ENCODE measurements at regions not wholly inside any gene's neighbourhood (a gene's known extent, or its start where the extent isn't known, plus 50 kb on each side); places are given as distances from the start of the nearest gene placed in this dataset.

DNA sequence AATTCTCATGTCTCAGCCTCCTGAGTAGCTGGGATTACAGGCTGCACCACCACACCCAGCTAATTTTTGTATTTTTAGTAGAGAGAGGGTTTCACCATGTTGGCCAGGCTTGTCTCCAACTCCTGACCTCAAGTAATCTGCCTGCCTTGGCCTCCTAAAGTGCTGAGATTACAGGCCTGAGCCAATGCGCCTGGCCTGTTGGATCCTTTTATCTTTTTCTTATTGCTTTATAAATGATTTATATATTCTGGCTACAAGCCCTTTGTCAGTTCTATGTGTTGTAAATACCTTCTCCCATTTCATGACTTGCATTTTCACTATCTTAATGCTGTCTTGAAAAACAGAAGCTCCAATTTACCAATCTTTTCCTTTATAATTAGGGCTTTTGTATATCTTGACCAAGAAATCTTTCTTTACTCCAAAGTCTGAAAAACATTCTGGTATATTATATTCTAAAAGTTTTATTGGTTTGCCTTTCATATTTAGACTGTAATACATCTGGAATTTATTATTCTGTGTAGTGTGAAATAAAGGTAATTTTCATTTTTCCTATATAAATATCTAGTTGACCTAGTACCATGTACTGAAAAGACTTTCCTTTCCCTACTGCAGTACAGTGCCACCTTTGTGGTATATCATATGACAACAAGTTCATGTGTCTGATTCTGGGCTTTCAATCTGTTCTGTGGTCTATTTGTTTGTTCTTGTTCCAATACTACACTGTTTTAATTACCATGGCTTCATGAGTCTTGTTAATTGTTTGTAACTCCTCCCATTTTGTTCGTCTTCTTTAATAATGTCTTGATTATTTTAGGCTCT is 52.9 kb upstream of the RNU6-1 start:
- DNase-seq (ENCODE audit: extremely low read depth in 1 of 11, low read depth in 9 of 11, low spot score in 4 of 11) = no peak

DNA sequence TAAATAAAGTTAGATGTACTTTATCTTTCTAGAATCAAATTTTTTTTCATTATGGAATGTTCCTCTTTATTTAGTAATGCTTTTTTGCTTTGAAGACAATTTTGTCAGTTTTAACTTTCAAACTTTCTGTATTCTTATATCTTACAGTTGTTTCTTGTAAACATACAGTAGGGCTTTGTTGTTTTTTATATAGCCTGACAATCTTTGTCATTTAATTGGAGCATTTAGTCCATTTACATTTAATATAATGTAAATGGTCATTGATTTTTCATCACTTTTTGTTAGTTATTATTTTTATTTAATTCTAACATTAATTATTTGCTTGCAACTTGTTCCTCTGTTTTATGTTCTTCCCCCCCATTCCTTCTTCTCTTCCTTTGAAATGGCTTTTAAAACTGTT is 55.4 kb upstream of the RNU6-1 start:
- no peak for DNase-seq (ENCODE audit: extremely low read depth in 1 of 11, low read depth in 9 of 11, low spot score in 4 of 11)

DNA sequence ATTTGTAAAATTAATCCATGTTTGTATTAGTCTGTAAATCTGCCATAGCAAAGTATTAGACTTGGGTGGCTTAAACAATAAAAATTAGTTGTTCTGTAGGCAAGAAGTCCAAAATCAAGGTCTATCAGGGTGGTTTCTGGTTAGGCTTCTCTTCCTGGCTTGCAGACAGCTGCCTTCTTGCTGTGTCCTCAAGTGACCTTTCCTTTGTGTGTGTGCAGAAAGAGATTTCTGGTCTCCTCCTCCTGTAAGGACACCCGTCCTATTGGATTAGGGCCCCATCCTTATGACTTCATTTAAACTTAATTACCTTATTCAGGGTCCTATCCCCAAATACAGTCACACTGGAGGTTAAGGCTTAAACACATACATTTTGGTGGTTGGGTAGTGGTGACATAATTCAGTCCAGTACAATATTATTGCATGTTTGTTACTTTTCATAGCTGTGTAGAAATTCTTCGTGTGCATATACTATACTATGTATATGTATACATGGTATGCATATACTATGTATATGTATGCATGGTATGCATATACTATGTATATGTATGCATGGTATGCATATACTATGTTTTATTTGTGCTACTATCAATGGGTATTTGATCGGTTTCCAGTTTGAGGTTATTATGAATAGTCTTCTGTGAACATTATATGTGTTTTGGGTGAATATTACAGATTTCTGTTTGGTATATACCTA is 57.9 kb upstream of the RNU6-1 start:
- no peak for DNase-seq (ENCODE audit: extremely low read depth in 1 of 11, low read depth in 9 of 11, low spot score in 4 of 11)

DNA sequence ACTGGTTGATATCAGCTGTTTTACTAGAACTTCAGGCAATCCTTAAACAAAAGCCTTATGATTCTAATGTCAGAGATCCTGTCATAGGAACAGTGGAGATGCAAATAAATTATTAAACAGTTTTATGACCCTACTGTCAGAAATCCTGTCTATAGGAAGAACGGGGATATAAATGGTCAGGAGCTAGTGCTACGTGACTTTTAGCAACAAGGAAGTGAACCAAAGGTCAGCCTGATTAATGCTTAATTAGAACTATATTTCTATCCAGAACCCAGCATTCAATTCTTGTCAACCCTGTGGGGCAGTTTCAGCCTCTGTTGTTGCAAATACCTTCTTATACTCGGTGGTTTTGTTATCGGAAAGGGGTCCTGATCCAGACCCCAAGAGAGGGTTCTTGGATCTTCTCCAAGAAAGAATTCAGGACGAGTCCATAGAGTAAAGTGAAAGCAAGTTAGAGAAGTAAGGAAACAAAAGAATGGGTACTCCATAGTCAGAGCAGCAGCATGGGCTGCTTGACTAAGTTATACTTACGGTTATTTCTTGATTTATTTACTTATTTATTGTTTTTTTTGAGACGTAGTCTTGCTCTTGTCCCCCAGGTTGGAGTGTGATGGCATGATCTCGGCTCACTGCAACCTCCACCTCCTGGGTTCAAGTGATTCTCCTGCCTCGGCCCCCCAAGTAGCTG is 59.9 kb upstream of the RNU6-1 start:
- DNase-seq (ENCODE audit: extremely low read depth in 1 of 11, low read depth in 9 of 11, low spot score in 4 of 11) = no peak

DNA sequence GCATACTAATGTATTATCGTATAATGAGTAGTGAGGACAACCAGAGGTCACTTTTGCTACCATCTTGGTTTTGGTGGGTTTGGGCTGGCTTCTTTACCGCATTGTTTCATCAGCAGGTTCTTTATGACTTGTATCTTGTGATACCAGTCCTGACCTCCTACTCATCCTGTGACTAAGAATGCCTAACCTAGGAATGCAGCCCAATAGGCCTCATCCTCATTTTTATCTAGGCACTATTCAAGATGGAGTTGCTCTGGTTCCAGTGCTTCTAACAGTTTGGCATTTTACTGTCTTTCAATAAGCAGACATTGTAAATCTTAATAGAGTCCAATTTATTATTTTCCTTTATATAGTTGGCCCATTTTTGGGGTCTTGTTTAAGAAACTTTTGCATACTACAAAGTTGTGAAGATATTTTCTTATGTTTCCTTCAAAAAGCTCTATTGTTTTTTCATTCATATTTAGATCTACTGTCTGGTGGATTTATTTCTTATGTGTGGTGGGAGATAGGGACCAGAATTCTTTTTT is 60.8 kb upstream of the RNU6-1 start:
- DNase-seq (ENCODE audit: extremely low read depth in 1 of 11, low read depth in 9 of 11, low spot score in 4 of 11) = no peak

DNA sequence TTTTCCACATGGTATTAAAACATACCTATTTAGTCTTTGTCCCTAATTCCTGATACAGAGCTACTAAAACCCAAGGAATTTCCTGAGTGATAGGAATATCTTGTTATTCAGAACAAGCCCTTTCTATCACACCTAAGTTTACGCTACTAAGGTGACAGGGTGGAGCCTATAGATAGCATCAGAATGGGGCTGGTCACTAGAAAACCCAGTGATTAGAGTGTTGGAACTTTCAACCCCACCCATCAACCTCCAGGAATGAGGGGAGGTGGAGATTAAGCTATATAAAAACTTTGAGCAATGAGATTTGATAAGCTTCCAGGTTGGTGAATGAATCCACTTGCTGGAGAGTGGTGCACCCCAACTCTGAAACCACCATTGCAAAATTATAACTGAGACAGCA is 62.1 kb upstream of the RNU6-1 start:
- no peak for DNase-seq (ENCODE audit: extremely low read depth in 1 of 11, low read depth in 9 of 11, low spot score in 4 of 11)

DNA sequence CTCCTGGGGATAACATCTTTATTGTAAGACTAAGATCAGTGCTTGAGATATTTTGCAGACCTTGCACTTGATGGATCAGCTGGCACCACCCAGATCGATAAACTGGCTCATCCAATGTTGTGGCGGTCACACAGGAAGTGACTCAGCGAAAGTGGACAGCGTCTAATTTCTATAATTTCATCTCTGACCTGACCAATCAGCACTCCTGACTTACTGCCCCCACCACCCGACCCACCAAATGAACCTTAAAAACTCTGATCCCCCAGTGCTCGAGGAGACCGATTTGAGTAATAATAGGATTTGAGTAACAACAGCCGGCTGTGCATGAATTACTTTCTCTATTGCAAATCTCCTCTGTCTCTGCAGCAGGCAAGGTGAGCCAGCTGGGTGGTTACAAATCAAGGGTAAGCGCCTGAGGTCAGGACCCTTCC is 62.7 kb upstream of the RNU6-1 start:
- DNase-seq (ENCODE audit: extremely low read depth in 1 of 11, low read depth in 9 of 11, low spot score in 4 of 11) = no peak

DNA sequence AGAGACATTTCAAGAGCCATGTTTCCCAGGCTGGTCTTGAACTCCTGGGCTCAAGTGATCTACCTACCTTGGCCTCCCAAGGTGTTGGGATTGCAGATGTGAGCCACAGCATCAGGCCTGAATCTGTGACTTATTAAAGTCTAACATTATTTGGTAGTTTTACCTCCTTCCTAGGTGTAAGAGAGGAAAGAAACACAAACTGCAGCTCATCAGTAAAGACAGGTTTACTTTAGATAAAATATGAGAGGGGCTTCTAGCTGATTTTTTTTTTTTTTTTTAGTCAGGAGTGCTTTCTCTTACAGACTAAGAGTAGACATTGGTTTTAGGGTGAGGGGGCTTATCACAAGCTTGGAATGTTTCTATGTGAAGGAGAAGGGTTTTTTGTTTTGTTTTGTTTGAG is 63.9 kb upstream of the RNU6-1 start:
- DNase-seq (ENCODE audit: extremely low read depth in 1 of 11, low read depth in 9 of 11, low spot score in 4 of 11) = no peak

DNA sequence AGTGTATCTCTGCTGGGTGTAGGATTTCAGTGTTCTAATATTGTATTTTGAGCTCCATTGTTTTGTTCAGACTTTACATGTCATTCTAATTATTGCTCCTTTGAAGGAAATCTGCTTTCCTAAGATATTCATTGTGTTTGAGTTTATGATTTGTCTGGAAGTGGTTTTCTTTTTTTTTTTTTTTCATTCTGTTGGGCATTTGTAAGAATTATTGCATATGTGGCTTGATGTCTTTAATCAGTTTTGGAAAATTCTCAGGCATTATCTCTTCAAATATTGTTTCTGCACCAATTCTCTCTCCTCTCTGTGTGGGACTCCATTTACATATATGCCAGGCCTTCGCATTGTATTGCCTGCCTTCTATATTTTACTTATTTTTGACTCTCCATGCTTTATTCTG is 65.8 kb upstream of the RNU6-1 start:
- no peak for DNase-seq (ENCODE audit: extremely low read depth in 1 of 11, low read depth in 9 of 11, low spot score in 4 of 11)

DNA sequence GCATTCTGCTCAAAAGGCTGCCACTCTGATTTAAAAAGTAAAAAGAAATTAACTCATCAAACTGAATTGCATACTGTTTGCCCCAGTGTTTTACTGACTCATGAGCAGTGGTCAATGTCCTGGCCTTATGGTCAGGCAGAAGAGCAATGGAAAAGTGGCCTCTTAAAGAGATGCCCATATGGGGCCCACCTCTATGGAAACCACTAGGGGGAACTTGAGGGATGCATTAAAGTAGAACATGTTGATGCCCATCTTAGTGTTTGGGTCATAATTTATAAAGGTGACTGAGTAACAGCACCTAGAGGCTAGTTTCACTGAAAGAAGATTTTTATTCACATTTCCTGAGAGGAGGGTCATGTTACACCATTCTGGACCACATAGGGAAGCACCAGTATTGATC is 66.5 kb upstream of the RNU6-1 start:
- DNase-seq (ENCODE audit: extremely low read depth in 1 of 11, low read depth in 9 of 11, low spot score in 4 of 11) = no peak

DNA sequence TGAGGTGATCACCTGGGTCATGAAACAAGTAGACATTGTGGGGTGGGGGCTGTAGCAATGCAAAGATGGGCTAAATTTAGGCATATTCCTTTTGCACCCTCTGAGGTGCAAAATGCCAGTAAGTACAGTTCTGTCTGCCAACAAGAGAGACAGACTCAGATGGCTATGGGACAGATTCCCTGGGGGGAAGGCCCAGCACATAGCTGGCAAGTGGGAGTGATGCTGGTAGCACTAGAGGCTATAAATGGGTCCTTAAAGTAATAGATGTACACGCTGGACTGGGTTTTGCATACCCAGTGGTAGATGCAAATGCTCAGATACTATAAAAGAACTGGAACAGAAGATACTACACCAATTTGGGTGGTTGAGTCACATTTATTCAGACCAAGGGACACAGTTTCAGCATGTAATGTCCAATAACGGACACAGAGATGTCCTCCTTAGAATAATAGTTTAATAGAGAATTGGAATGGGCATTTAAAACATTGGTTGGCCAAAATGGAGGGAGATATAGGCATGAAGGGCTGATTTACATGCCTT is 67.4 kb upstream of the RNU6-1 start:
- DNase-seq (ENCODE audit: extremely low read depth in 1 of 11, low read depth in 9 of 11, low spot score in 4 of 11) = no peak

DNA sequence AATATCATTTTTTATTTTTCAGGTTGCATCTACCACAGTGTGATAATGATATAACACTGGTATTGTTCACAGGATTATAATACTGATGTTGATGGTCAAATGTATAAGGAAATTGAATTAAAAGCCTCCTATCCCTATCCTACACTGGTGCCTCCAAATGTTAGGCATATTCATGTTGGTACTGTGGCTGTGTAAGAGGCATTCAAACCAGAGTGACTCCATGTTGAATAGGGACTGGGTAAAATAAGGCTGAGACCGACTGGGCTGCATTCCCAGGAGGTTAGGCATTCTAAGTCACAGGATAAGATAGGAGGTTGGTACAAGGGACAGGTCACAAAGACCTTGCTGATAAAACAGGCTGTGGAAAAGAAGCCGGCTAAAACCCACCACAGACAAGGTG is 68.9 kb upstream of the RNU6-1 start:
- no peak for DNase-seq (ENCODE audit: extremely low read depth in 1 of 11, low read depth in 9 of 11, low spot score in 4 of 11)

DNA sequence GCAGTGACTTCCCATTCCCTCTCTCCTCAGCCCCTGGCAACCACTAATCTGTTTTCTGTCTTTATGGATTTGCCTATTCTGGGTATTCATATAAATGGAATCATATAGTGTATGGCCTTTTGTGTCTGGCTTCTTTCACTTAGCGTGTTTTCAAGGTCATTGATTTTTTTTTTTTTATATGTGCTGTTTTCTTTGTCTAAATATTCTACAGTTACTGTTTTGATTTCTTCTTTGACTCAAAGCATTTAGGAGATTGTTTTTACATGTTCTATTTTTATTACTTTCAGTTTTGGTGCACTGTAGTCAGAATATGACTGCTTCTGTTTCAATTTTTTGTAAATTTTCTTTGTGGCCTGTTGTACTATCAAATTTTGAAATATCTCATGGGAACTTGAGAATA is 71.9 kb upstream of the RNU6-1 start:
- DNase-seq (ENCODE audit: extremely low read depth in 1 of 11, low read depth in 9 of 11, low spot score in 4 of 11) = no peak

DNA sequence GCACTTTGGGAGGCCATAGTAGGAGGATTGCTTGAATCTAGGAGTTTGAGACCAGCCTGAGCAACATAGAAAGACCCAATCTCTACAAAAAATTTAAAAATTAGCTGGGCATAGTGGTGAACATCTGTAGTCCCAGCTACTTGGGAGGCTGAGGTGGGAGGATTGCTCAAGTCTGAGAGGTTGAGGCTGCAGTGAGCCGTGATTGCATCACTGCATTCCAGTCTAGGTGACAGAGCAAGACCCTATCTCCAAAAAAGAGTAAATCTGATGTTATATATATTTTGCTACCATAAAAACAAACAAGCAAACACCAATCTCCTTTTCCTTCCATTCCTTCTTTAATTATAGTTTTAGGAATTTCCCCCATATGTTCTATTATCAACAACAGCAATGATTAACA is 74.2 kb upstream of the RNU6-1 start:
- DNase-seq (ENCODE audit: extremely low read depth in 1 of 11, low read depth in 9 of 11, low spot score in 4 of 11) = no peak

DNA sequence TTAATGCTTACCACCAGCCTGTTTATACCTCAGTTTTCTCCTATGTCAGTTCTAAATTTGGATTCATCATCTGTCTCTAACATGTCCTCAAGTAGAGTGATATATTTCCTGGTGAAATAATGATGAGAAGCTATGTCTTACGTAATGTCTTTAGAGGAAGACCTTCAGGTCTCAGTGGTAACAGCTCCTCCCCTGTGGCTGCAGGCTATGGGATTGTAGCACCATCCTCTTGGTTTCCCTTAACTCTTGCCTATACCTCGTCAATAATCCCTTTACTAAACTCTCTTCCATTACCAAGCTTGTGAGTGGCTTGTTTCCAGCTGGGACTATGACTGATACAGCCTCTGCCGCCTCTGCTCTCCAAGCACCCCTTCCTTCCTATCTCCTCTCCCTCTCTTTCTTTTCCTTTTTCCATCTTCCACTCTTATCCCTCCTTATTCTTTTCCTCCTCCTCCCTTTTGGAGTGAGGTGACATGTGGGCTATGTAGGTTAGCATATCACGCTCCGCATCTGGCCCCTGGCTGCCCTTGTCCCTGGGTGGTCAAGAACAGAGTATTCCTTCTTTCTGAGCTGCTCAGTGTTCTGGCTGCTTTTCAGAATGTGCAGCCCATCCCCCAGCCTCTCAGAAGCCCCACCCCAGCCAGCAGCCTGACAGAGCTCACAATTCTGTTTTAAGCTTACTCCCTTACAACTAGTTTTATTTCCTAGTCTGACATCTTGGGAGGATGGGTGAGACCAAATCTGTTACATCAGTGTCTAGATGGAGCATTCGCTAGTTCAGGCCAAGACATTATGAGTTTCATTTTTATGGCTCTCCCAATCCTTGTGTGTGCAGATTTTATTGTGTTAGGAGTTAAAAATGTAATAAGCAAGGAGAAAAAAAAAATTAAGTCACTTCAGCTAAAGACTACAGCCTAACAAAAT is 75.0 kb upstream of the RNU6-1 start:
- peak; percentile 47 to 77 (median 66) for DNase-seq (ENCODE audit: extremely low read depth in 1 of 11, low read depth in 9 of 11, low spot score in 4 of 11)

DNA sequence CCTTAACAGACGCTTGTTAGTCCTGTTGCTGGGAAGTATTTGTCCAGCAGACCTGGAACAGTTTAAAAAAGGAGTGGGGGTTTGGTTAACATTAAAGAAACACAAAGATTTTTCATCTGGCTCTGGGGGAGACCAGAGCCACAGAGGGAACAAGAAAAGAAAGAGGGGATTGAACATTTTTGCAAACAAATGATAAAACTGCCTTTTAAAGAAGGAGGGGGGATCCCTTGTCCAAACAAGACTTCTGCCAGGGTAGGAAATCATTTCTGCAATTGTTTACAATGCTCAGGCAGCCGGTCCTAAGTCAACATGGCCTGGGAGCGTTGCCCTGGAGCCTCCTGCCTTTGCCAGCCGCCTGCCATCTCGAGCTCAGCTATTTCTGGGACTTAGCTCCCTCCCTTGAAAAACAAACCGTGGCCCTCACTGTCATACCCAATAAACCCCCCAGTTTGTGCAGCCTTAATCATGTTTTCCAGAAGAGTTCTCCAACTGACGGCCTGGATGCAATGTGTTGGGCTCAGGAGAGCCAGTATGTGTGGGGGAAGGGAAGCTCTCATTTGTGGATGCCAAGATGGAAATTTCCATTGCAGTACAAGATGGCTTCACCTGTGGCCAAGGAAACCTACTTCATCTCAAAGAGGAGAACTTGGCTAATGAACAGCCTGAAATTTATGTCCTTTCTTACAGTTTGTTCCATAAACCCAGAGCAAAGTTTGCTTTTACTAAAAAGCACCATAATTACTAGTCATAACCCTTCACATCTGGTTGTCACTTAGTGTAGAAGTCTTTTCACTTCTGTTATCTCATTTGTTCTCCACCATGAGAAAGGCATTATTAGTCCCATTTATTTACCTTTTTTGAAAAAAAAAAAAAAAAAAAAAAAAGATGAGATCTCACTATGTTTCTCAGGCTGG is 75.9 kb upstream of the RNU6-1 start:
- DNase-seq (ENCODE audit: extremely low read depth in 1 of 11, low read depth in 9 of 11, low spot score in 4 of 11) = peak; percentile 59 to 85 (median 72)

DNA sequence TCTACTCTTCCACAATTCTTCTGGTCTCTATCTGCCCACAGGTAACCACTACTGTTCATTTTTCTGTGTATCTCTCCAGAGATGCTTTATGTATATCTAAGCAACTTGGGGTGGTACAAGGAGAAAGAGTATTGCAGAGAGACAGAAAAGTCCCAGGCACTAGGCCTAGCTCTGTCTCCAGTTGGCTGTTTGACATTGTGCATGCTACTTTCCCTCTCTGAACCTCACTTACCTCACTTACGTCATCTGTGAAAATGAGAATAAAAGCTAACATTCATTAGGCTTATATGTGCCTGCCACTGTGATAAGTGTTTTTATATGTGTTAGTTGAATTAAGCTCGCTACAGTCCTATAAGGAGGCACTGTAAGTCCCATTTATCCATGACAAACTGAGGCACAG is 76.7 kb upstream of the RNU6-1 start:
- no peak for DNase-seq (ENCODE audit: extremely low read depth in 1 of 11, low read depth in 9 of 11, low spot score in 4 of 11)

DNA sequence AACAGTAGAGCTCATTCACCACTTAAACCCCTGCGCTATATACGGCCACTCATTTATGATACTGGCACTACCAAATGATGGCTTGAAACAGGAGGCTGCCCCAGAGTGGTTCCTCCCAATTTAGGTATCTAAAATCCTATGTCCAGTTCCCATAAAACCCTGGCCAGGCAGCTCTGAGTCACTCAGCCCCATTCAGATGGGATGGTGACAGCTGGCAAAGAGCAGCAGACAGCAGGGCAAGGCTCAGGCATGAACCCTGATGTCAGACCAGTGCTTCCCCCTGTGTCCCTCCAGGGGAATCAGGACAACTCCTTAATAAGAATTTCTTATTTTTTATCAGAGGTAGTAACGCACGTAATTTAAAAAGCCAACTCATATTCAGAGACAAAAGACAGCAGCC is 77.2 kb upstream of the RNU6-1 start:
- DNase-seq (ENCODE audit: extremely low read depth in 1 of 11, low read depth in 9 of 11, low spot score in 4 of 11) = no peak

All from renal cortex interstitium (tissue), 11 donors.